GM19467 (cell line): ENCODE measurements at regions not wholly inside any gene's neighbourhood (a gene's known extent, or its start where the extent isn't known, plus 50 kb on each side); places are given as distances from the start of the nearest gene placed in this dataset.

Experiments used
- ATAC-seq: cut with Tn5 transposase; IDR thresholded peaks from one replicate; pipeline ENCODE4 v1.9.1; 2021; ENCODE audit warnings: mild to moderate bottlenecking, moderate library complexity; ENCODE audit not compliant: unreplicated experiment

GRCh38 chr7:121456785-121457359, 60.8 kb upstream of the FAM3C start:
- ATAC-seq = no peak

GRCh38 chr7:121456015-121456414, 59.9 kb upstream of the FAM3C start:
- ATAC-seq = no peak

- no peak for ATAC-seq
These were observed 56.3 kb upstream of the FAM3C start for GRCh38 chr7:121452389-121452788.

GRCh38 chr7:121451367-121452094, 55.4 kb upstream of the FAM3C start:
- ATAC-seq = no peak

GRCh38 chr7:121450631-121451198, 54.6 kb upstream of the FAM3C start:
- ATAC-seq = no peak

GRCh38 chr7:121449735-121450240, 53.7 kb upstream of the FAM3C start:
- ATAC-seq = no peak

- ATAC-seq = no peak
These were observed 53.2 kb upstream of the FAM3C start for GRCh38 chr7:121449329-121449728.

- ATAC-seq = no peak
These were observed 52.3 kb upstream of the FAM3C start for GRCh38 chr7:121448429-121448828.

GRCh38 chr7:121447911-121448300, 51.8 kb upstream of the FAM3C start:
- ATAC-seq = no peak

GRCh38 chr7:121447243-121447910, 51.3 kb upstream of the FAM3C start:
- ATAC-seq = no peak

- ATAC-seq = no peak
These were observed 50.4 kb upstream of the FAM3C start for GRCh38 chr7:121446526-121446925.
